ENCODE measurements at regions not wholly inside any gene's neighbourhood (a gene's known extent, or its start where the extent isn't known, plus 50 kb on each side); places are given as distances from the start of the nearest gene placed in this dataset.

- TF ChIP-seq TAF1 (IDR thresholded peaks at IDR 0.05; ENCODE audit: low read depth) (no peak), CTCF (IDR thresholded peaks at IDR 0.05; ENCODE audit: poor library complexity, severe bottlenecking) (no peak), EP300 (conservative IDR thresholded peaks at IDR 0.05; ENCODE audit: poor library complexity, severe bottlenecking) (no peak), POLR2AphosphoS5 (IDR thresholded peaks at IDR 0.05) (no peak), EZH2 (IDR thresholded peaks at IDR 0.05; ENCODE audit: borderline replicate concordance, insufficient read depth, low read length, poor library complexity, severe bottlenecking) (no peak), REST (IDR thresholded peaks at IDR 0.05; ENCODE audit: borderline replicate concordance) (no peak), SMC3 (conservative IDR thresholded peaks at IDR 0.05; ENCODE audit: poor library complexity) (no peak), MXI1 (conservative IDR thresholded peaks at IDR 0.05; ENCODE audit: poor library complexity, severe bottlenecking) (no peak)
Measured at GRCh38 chr15:47856071-47856470, 138.8 kb downstream of the SEMA6D start.
